Neural progenitor cell (in vitro differentiated cells): ENCODE measurements at regions not wholly inside any gene's neighbourhood (a gene's known extent, or its start where the extent isn't known, plus 50 kb on each side); places are given as distances from the start of the nearest gene placed in this dataset.

Experiments
- DNase-seq: peaks from one replicate; pipeline ENCODE4 v3.0.0-alpha.2; 2016; ENCODE audit warnings: low spot score
- H2AFZ ChIP-seq: fragments of 200-600 bp; sonication (generic); replicated peaks from 2 replicates; pipeline ENCODE4 v1.6.1; 2016; ENCODE audit warnings: antibody characterized with exemption
- H3F3A ChIP-seq: fragments of 200-600 bp; sonication (generic); 2 replicates; pipeline ENCODE4 v1.6.1; 2016; ENCODE audit warnings: antibody characterized with exemption, low read depth
- H3K27ac ChIP-seq: fragments of 200-600 bp; sonication (generic); 2 replicates; pipeline ENCODE4 v1.5.1; 2016; ENCODE audit warnings: mild to moderate bottlenecking
- H3K27me3 ChIP-seq: fragments of 200-600 bp; sonication (generic); 2 replicates; pipeline ENCODE4 v1.6.1; 2016; ENCODE audit warnings: mild to moderate bottlenecking, moderate library complexity
- H3K36me3 ChIP-seq: fragments of 200-600 bp; sonication (generic); 2 replicates; pipeline ENCODE4 v1.5.1; 2016
- H3K4me1 ChIP-seq: fragments of 200-600 bp; sonication (generic); 2 replicates; pipeline ENCODE4 v1.6.1; 2016; ENCODE audit warnings: mixed run types
- H3K4me2 ChIP-seq: fragments of 200-600 bp; sonication (generic); 2 replicates; pipeline ENCODE4 v1.6.1; 2016
- H3K4me3 ChIP-seq: fragments of 200-600 bp; sonication (generic); 2 replicates; pipeline ENCODE4 v1.5.1; 2016
- H3K79me2 ChIP-seq: fragments of 200-600 bp; sonication (generic); 2 replicates; pipeline ENCODE4 v1.6.1; 2016; ENCODE audit warnings: low read depth
- H3K9ac ChIP-seq: fragments of 200-600 bp; sonication (generic); 2 replicates; pipeline ENCODE4 v1.6.1; 2016
- H3K9me3 ChIP-seq: fragments of 200-600 bp; sonication (generic); 2 replicates; pipeline ENCODE4 v1.5.1; 2016; ENCODE audit warnings: low read depth
- H4K20me1 ChIP-seq: fragments of 200-600 bp; sonication (generic); 2 replicates; pipeline ENCODE4 v1.6.1; 2016; ENCODE audit warnings: low read depth
- H3K27ac Mint-ChIP-seq: 3 replicates; pipeline ENCODE4 v1.8.0; 2021; ENCODE audit warnings: mixed read lengths
- H3K27me3 Mint-ChIP-seq: 2 replicates; pipeline ENCODE4 v1.8.0; 2022; ENCODE audit warnings: low read depth, mild to moderate bottlenecking, inconsistent platforms, moderate library complexity, mixed read lengths; ENCODE audit not compliant: insufficient read depth
- H3K36me3 Mint-ChIP-seq: 3 replicates; pipeline ENCODE4 v1.8.0; 2021; ENCODE audit warnings: mixed read lengths
- H3K4me1 Mint-ChIP-seq: 3 replicates; pipeline ENCODE4 v1.8.0; 2021; ENCODE audit warnings: mixed read lengths
- H3K4me3 Mint-ChIP-seq: 3 replicates; pipeline ENCODE4 v1.8.0; 2021; ENCODE audit warnings: mild to moderate bottlenecking, moderate library complexity, mixed read lengths
- H3K9me3 Mint-ChIP-seq: 3 replicates; pipeline ENCODE4 v1.8.0; 2020; ENCODE audit warnings: mixed read lengths
- EZH2 ChIP-seq: fragments of 200-600 bp; sonication (generic); IDR thresholded peaks from 2 replicates; pipeline ENCODE4 v1.6.1; 2017; ENCODE audit warnings: antibody characterized with exemption, mild to moderate bottlenecking, moderate library complexity
- EZH2phosphoT487 ChIP-seq: fragments of 200-600 bp; sonication (generic); IDR thresholded peaks from 2 replicates; pipeline ENCODE4 v1.6.1; 2017; ENCODE audit warnings: antibody characterized with exemption
- TF ChIP-seq, protein P1 (sequence below): fragments of 200-600 bp; sonication (generic); IDR thresholded peaks from 2 replicates; pipeline ENCODE4 v1.5.1; 2017; ENCODE audit warnings: antibody characterized with exemption, mild to moderate bottlenecking

DNA sequence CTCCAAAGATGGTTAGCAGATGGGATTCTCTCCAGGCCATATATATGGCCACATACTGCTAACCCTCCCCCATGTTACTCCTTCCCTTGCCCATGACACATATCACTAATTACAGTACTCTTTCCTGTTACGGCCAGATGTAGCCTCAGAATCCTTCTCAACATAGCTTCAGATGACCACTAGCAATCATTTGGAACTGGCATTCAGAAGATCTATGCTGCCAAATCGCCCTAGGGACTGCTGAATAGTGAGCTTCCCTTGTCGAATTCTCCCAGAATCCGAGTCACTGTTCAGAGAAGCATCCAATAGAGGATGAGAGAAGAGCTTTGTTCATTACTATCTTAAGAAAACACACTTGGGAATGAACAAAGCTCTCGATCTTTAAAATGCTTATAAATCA lies 121.2 kb upstream of the TANK start:
- no peak overlapping the region for H3K4me2 ChIP-seq
- no peaks in the 10 kb centered on the region for H3K9me3 ChIP-seq
- no peak overlapping the region for H3K27ac ChIP-seq
- H2AFZ ChIP-seq, result no peak overlapping the region
- H4K20me1 ChIP-seq, result no peaks in the 10 kb centered on the region
- H3K79me2 ChIP-seq, result no peaks in the 10 kb centered on the region
- no peak overlapping the region for H3K9ac ChIP-seq
- no peaks in the 10 kb centered on the region for H3F3A ChIP-seq
- H3K27ac Mint-ChIP-seq, result no peak overlapping the region
- no peak overlapping the region for H3K4me3 Mint-ChIP-seq
- H3K4me1 ChIP-seq, result no peaks in the 10 kb centered on the region
- H3K4me3 ChIP-seq, result no peak overlapping the region
- no peaks in the 10 kb centered on the region for H3K9me3 Mint-ChIP-seq
- H3K27me3 Mint-ChIP-seq, result no peaks in the 10 kb centered on the region
- no peak for DNase-seq
- H3K4me1 Mint-ChIP-seq, result peaks cover 19% of the 10 kb centered on the region
- no peaks in the 10 kb centered on the region for H3K27me3 ChIP-seq
- TF ChIP-seq EZH2, result no peak
- no peak for TF ChIP-seq EZH2phosphoT487
- TF ChIP-seq, protein P1, sequence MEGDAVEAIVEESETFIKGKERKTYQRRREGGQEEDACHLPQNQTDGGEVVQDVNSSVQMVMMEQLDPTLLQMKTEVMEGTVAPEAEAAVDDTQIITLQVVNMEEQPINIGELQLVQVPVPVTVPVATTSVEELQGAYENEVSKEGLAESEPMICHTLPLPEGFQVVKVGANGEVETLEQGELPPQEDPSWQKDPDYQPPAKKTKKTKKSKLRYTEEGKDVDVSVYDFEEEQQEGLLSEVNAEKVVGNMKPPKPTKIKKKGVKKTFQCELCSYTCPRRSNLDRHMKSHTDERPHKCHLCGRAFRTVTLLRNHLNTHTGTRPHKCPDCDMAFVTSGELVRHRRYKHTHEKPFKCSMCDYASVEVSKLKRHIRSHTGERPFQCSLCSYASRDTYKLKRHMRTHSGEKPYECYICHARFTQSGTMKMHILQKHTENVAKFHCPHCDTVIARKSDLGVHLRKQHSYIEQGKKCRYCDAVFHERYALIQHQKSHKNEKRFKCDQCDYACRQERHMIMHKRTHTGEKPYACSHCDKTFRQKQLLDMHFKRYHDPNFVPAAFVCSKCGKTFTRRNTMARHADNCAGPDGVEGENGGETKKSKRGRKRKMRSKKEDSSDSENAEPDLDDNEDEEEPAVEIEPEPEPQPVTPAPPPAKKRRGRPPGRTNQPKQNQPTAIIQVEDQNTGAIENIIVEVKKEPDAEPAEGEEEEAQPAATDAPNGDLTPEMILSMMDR, result no peak
- H3K36me3 ChIP-seq, result no peaks in the 10 kb centered on the region
- H3K36me3 Mint-ChIP-seq, result no peaks in the 10 kb centered on the region

DNA sequence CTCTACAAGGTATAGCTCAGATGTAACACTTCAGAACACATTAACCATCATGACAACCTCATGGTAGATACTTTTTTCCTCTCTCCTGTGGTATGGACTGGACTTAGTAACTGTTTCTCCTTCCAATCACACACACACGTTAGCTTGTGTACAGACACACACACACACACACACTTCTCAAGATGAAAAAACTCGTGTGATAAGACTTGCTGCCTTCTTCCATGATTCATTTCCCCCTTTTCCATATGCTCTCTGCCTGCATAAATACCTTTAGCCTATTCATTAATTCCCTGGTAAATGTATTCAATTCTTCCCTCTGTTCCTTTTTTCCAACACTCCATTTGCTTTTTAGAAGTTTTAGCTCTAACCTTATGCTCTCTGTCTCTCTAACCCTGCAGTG lies 118.9 kb upstream of the TANK start:
- Histone ChIP-seq H3K79me2 (no peaks in the 10 kb centered on the region), H3K4me1 (no peaks in the 10 kb centered on the region), H3K27me3 (no peaks in the 10 kb centered on the region), H3K9me3 (no peaks in the 10 kb centered on the region), H3K4me3 (no peak overlapping the region), H3K27ac (no peak overlapping the region), H3K4me2 (no peak overlapping the region), H3K9ac (no peak overlapping the region), H4K20me1 (no peaks in the 10 kb centered on the region), H3F3A (no peaks in the 10 kb centered on the region), H3K36me3 (no peaks in the 10 kb centered on the region), H2AFZ (no peak overlapping the region)
- Mint-ChIP-seq H3K4me3 (no peak overlapping the region), H3K27ac (no peak overlapping the region), H3K36me3 (no peaks in the 10 kb centered on the region), H3K4me1 (peaks cover 24% of the 10 kb centered on the region), H3K9me3 (no peaks in the 10 kb centered on the region), H3K27me3 (no peaks in the 10 kb centered on the region)
- DNase-seq, result no peak
- TF ChIP-seq EZH2 (no peak), EZH2phosphoT487 (no peak)
- TF ChIP-seq, protein P1, result no peak

DNA sequence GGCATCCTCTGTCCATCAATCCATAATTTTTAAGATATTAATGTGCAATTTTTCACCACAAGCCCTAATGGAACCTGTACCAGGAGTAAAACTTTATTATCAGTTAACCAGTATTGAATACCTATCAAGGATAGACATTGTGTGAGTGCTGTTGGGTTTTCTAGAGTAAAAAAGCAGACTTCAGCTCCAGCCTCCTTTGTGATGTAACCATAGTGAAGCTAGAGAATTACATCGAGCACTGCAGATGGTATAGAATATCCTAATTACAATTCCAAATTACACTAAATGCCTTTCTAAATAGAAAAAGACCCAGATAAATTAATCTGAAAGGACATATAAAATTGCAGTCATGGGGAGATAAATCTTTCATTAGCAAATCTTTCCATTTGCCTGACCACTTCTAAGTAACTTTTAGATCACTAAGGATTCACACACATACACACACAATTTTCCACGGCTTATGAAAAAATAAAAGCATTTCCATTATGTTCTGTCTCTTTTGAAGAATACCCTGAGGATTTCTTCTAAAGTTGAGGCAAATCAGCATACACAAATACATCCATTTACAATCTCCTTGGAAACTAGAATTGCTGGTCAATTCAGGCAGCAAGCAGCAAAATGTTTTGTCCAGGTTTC lies 117.1 kb upstream of the TANK start:
- H4K20me1 ChIP-seq, result no peaks in the 10 kb centered on the region
- no peak overlapping the region for H3K4me2 ChIP-seq
- no peak overlapping the region for H3K9ac ChIP-seq
- no peaks in the 10 kb centered on the region for H3K27me3 Mint-ChIP-seq
- no peaks in the 10 kb centered on the region for H3K36me3 Mint-ChIP-seq
- DNase-seq, result no peak
- H3K4me3 Mint-ChIP-seq, result no peak overlapping the region
- H3K27ac Mint-ChIP-seq, result peak overlapping the region; percentile 84
- no peak overlapping the region for H3K4me3 ChIP-seq
- no peaks in the 10 kb centered on the region for H3K36me3 ChIP-seq
- no peak overlapping the region for H2AFZ ChIP-seq
- H3K79me2 ChIP-seq, result no peaks in the 10 kb centered on the region
- no peaks in the 10 kb centered on the region for H3F3A ChIP-seq
- no peak for TF ChIP-seq EZH2
- TF ChIP-seq EZH2phosphoT487, result no peak
- TF ChIP-seq, protein P1, result no peak
- H3K27ac ChIP-seq, result no peak overlapping the region
- no peaks in the 10 kb centered on the region for H3K9me3 ChIP-seq
- H3K4me1 Mint-ChIP-seq, result peaks cover 24% of the 10 kb centered on the region
- H3K4me1 ChIP-seq, result no peaks in the 10 kb centered on the region
- H3K27me3 ChIP-seq, result no peaks in the 10 kb centered on the region
- H3K9me3 Mint-ChIP-seq, result no peaks in the 10 kb centered on the region
